Liver (tissue), 3 donors: ENCODE measurements at regions not wholly inside any gene's neighbourhood (a gene's known extent, or its start where the extent isn't known, plus 50 kb on each side); places are given as distances from the start of the nearest gene placed in this dataset.

ENCODE experiments used
- GABPA ChIP-seq, 2 donors: IDR thresholded peaks in 1 of 2; conservative IDR thresholded peaks in 1 of 2; 2 replicates each; pipeline ENCODE4 v1.6.1; 2016; ENCODE audit warnings: antibody characterized with exemption in 2 of 2, mild to moderate bottlenecking in 1 of 2, moderate library complexity in 1 of 2
- RXRA ChIP-seq, 2 donors: IDR thresholded peaks; 2 replicates each; pipeline ENCODE4 v1.6.1; 2017 to 2018; ENCODE audit warnings: antibody characterized with exemption in 2 of 2, mild to moderate bottlenecking in 1 of 2
- SP1 ChIP-seq: IDR thresholded peaks from 2 replicates; pipeline ENCODE4 v1.6.1; 2018; ENCODE audit warnings: antibody characterized with exemption, mild to moderate bottlenecking
- TAF1 ChIP-seq: conservative IDR thresholded peaks from 2 replicates; pipeline ENCODE4 v1.6.1; 2016; ENCODE audit warnings: antibody characterized with exemption, mild to moderate bottlenecking
- YY1 ChIP-seq: IDR thresholded peaks from 2 replicates; pipeline ENCODE4 v1.6.1; 2016; ENCODE audit warnings: antibody characterized with exemption, mild to moderate bottlenecking
- TF ChIP-seq, protein P1 (sequence below): fragments of 150-350 bp; IDR thresholded peaks from 2 replicates; pipeline ENCODE4 v1.5.1; 2017; ENCODE audit warnings: improper control_type of control experiment, low read depth, low read length; ENCODE audit not compliant: missing input control
- TF ChIP-seq, protein P2 (sequence below): IDR thresholded peaks from 2 replicates; pipeline ENCODE4 v1.6.1; 2016; ENCODE audit warnings: antibody characterized with exemption
- TF ChIP-seq, protein P3 (sequence below): IDR thresholded peaks from 2 replicates; pipeline ENCODE4 v1.6.1; 2016; ENCODE audit warnings: antibody characterized with exemption, mild to moderate bottlenecking
- donor health status: healthy.
- donor health status: healthy.

DNA sequence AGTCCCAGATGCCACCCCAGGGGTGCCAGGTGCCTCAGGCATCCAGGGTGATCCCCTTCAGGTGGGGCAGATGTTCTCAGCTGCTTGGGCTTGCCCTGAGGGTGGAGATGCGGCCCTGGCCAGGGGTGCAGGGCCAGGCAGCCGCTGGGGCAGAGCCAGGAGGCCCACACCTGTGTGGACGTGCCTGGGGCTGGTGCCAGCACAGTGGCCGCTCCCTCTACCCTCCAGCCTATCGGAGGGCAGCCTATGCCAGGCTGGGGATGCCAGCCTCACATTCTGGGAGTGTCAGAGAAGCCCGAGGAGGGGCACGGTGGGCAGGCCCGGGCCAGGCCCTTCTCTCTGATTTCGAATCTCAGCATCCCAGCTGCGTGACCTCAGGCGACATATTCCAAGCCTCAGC, 96.5 kb upstream of the WNT4 start:
- TF ChIP-seq, protein P1, sequence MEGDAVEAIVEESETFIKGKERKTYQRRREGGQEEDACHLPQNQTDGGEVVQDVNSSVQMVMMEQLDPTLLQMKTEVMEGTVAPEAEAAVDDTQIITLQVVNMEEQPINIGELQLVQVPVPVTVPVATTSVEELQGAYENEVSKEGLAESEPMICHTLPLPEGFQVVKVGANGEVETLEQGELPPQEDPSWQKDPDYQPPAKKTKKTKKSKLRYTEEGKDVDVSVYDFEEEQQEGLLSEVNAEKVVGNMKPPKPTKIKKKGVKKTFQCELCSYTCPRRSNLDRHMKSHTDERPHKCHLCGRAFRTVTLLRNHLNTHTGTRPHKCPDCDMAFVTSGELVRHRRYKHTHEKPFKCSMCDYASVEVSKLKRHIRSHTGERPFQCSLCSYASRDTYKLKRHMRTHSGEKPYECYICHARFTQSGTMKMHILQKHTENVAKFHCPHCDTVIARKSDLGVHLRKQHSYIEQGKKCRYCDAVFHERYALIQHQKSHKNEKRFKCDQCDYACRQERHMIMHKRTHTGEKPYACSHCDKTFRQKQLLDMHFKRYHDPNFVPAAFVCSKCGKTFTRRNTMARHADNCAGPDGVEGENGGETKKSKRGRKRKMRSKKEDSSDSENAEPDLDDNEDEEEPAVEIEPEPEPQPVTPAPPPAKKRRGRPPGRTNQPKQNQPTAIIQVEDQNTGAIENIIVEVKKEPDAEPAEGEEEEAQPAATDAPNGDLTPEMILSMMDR: no peak
- TF ChIP-seq SP1 (no peak), YY1 (no peak), RXRA (IDR thresholded peaks at IDR 0.05) (no peak), TAF1 (no peak), GABPA (IDR thresholded peaks at IDR 0.05 in 1 of 2, conservative IDR thresholded peaks at IDR 0.05 in 1 of 2) (no peak)
- TF ChIP-seq, protein P2, sequence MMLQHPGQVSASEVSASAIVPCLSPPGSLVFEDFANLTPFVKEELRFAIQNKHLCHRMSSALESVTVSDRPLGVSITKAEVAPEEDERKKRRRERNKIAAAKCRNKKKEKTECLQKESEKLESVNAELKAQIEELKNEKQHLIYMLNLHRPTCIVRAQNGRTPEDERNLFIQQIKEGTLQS: no peak
- TF ChIP-seq, protein P3, sequence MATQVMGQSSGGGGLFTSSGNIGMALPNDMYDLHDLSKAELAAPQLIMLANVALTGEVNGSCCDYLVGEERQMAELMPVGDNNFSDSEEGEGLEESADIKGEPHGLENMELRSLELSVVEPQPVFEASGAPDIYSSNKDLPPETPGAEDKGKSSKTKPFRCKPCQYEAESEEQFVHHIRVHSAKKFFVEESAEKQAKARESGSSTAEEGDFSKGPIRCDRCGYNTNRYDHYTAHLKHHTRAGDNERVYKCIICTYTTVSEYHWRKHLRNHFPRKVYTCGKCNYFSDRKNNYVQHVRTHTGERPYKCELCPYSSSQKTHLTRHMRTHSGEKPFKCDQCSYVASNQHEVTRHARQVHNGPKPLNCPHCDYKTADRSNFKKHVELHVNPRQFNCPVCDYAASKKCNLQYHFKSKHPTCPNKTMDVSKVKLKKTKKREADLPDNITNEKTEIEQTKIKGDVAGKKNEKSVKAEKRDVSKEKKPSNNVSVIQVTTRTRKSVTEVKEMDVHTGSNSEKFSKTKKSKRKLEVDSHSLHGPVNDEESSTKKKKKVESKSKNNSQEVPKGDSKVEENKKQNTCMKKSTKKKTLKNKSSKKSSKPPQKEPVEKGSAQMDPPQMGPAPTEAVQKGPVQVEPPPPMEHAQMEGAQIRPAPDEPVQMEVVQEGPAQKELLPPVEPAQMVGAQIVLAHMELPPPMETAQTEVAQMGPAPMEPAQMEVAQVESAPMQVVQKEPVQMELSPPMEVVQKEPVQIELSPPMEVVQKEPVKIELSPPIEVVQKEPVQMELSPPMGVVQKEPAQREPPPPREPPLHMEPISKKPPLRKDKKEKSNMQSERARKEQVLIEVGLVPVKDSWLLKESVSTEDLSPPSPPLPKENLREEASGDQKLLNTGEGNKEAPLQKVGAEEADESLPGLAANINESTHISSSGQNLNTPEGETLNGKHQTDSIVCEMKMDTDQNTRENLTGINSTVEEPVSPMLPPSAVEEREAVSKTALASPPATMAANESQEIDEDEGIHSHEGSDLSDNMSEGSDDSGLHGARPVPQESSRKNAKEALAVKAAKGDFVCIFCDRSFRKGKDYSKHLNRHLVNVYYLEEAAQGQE: no peak
